Adrenal gland (tissue), 9 donors: ENCODE measurements at regions not wholly inside any gene's neighbourhood (a gene's known extent, or its start where the extent isn't known, plus 50 kb on each side); places are given as distances from the start of the nearest gene placed in this dataset.

Source experiments
- DNase-seq, 7 donors: peaks; one replicate each; pipeline ENCODE4 v3.0.0-alpha.2; 2019 to 2020
- H3K27ac ChIP-seq, 5 donors: fragments of 200-600 bp; sonication (generic) in 4 of 5; 1 replicate in 3 of 5; 2 replicates in 2 of 5; pipeline versions ENCODE4 v1.5.1 to v1.8.0; 2016 to 2020; ENCODE audit warnings: mild to moderate bottlenecking in 1 of 5
- H3K27me3 ChIP-seq: fragments of 200-600 bp; 2 replicates; pipeline ENCODE4 v1.8.0; 2021
- H3K36me3 ChIP-seq, 2 donors: fragments of 200-600 bp; replicated peaks in 1 of 2; 1 replicate in 1 of 2; 2 replicates in 1 of 2; pipeline versions ENCODE4 v1.5.1 to v1.8.0; 2018 to 2022
- H3K4me1 ChIP-seq, 2 donors: fragments of 200-600 bp; replicated peaks in 1 of 2; 1 replicate in 1 of 2; 2 replicates in 1 of 2; pipeline versions ENCODE4 v1.5.1 to v1.8.0; 2018 to 2021
- H3K4me3 ChIP-seq, 4 donors: fragments of 200-600 bp; sonication (generic) in 3 of 4; one replicate each; pipeline ENCODE4 v1.5.1; 2016 to 2018
- H3K9me3 ChIP-seq, 3 donors: fragments of 200-600 bp; sonication (generic) in 1 of 3; replicated peaks in 1 of 3; 1 replicate in 2 of 3; 2 replicates in 1 of 3; pipeline versions ENCODE4 v1.5.1 to v1.8.0; 2016 to 2021
- CTCF ChIP-seq, 6 experiments: fragments of 450-650 bp in 4 of 6; fragments of 200-600 bp in 2 of 6; sonication (generic) in 1 of 6; IDR thresholded peaks; 1 replicate in 5 of 6; 2 replicates in 1 of 6; pipeline versions ENCODE4 v1.5.1 to v1.8.0; 2016 to 2021; ENCODE audit warnings: antibody characterized with exemption in 6 of 6, mild to moderate bottlenecking in 2 of 6, moderate library complexity in 1 of 6
- POLR2A ChIP-seq, 2 donors: fragments of 450-650 bp; IDR thresholded peaks; one replicate each; pipeline ENCODE4 v1.6.1; 2017; ENCODE audit warnings: antibody characterized with exemption in 2 of 2, mild to moderate bottlenecking in 2 of 2, moderate library complexity in 1 of 2
- WGBS, 4 donors: extraction: QIAGEN DNeasy Blood & Tissue Kit in 2 of 4; methylation state at CpG; one replicate each; pipeline versions ENCODE4 v1.1.5 to v1.1.7; 2013 to 2017; 5-methylcytosine and 5-hydroxymethylcytosine counted together
- intact Hi-C, 2 donors: fragments of 100-400 bp; cut with DNase I; formaldehyde crosslinking; loops; one replicate each; pipeline versions ENCODE4 v1.14.1 to v1.15.0; 2022 to 2023
- donor health status: healthy with polysubstance abuse.
- donor health status: Bipolar disorder and iron deficiency.
- donor health status: DM: yes; HTN: yes; CAD: no.
- donor health status: DM: no; HTN: no; CAD: no.
- donor health status: DM: no; HTN: no; CAD: no.

- H3K4me3 ChIP-seq: no peak overlapping the region
- no peak overlapping the region for H3K27ac ChIP-seq
- no peaks in the 10 kb centered on the region for H3K9me3 ChIP-seq
- intact Hi-C loops: loop anchor here (5.0 to 10.0 kb wide), 2 partner anchors 326 to 329 kb away; no protein-coding TSS in a partner anchor
- 39 to 62% (median 46%) methylated on average over 2 of the region's 2 CpGs for WGBS, 4 donors
- H3K4me1 ChIP-seq: no peaks in the 10 kb centered on the region
- TF ChIP-seq CTCF (IDR thresholded peaks at IDR 0.05) (no peak), POLR2A (IDR thresholded peaks at IDR 0.05) (no peak)
- peaks cover 5% of the 10 kb centered on the region for H3K27me3 ChIP-seq
- DNase-seq: no peak
- H3K36me3 ChIP-seq: no peaks in the 10 kb centered on the region
Measured at GRCh38 chr12:97313471-97314190, 149.0 kb upstream of the RMST start.

- Histone ChIP-seq H3K9me3 (no peaks in the 10 kb centered on the region), H3K27ac (no peak overlapping the region), H3K27me3 (peaks cover 5% of the 10 kb centered on the region), H3K36me3 (no peaks in the 10 kb centered on the region), H3K4me1 (no peaks in the 10 kb centered on the region), H3K4me3 (no peak overlapping the region)
- no peak for DNase-seq
- 51 to 77% (median 67%) methylated on average over 2 of the region's 2 CpGs for WGBS, 4 donors
- intact Hi-C loops: loop anchor here in 1 of 2 donors (10.0 kb wide), 1 partner anchor 332 kb away; no protein-coding TSS in a partner anchor
- TF ChIP-seq CTCF (IDR thresholded peaks at IDR 0.05): no peak
- TF ChIP-seq POLR2A (IDR thresholded peaks at IDR 0.05): no peak
Measured at GRCh38 chr12:97316321-97316720, 146.3 kb upstream of the RMST start.

- WGBS, 4 donors: 71 to 86% (median 82%) methylated on average over 4 of the region's 4 CpGs
- no peak for TF ChIP-seq POLR2A (IDR thresholded peaks at IDR 0.05)
- no peak for TF ChIP-seq CTCF (IDR thresholded peaks at IDR 0.05)
- intact Hi-C loops: no loop called here
- Histone ChIP-seq H3K27me3 (no peaks in the 10 kb centered on the region), H3K9me3 (no peaks in the 10 kb centered on the region), H3K27ac (no peak overlapping the region), H3K4me3 (no peak overlapping the region), H3K36me3 (no peaks in the 10 kb centered on the region), H3K4me1 (no peaks in the 10 kb centered on the region)
- no peak for DNase-seq
Measured at GRCh38 chr12:97321621-97322020, 141.0 kb upstream of the RMST start.

- Histone ChIP-seq H3K9me3 (no peaks in the 10 kb centered on the region), H3K27ac (no peak overlapping the region), H3K4me1 (no peaks in the 10 kb centered on the region), H3K4me3 (no peak overlapping the region), H3K27me3 (no peaks in the 10 kb centered on the region), H3K36me3 (no peaks in the 10 kb centered on the region)
- intact Hi-C loops: no loop called here
- no peak for TF ChIP-seq POLR2A (IDR thresholded peaks at IDR 0.05)
- TF ChIP-seq CTCF (IDR thresholded peaks at IDR 0.05): no peak
- WGBS, 4 donors: 56 to 71% (median 61%) methylated on average over 4 of the region's 4 CpGs
- no peak for DNase-seq
Measured at GRCh38 chr12:97322388-97322787, 140.2 kb upstream of the RMST start.
